Lower lobe of right lung (tissue), 2 donors: ENCODE measurements at regions not wholly inside any gene's neighbourhood (a gene's known extent, or its start where the extent isn't known, plus 50 kb on each side); places are given as distances from the start of the nearest gene placed in this dataset.

ENCODE experiments used
- ATAC-seq, 2 donors: fragments of 200-7000 bp; cut with Tn5 transposase; one replicate each; pipeline ENCODE4 v1.9.1; 2020 to 2022; ENCODE audit warnings: mild to moderate bottlenecking in 2 of 2, moderate library complexity in 2 of 2
- DNase-seq: peaks from one replicate; pipeline ENCODE4 v3.0.0-alpha.2; 2020
- H3K27ac ChIP-seq: fragments of 200-600 bp; one replicate; pipeline ENCODE4 v1.8.0; 2022
- H3K27me3 ChIP-seq: fragments of 200-600 bp; one replicate; pipeline ENCODE4 v1.8.0; 2022; ENCODE audit warnings: low read depth
- H3K36me3 ChIP-seq: fragments of 200-600 bp; one replicate; pipeline ENCODE4 v1.8.0; 2022; ENCODE audit warnings: mild to moderate bottlenecking
- H3K4me1 ChIP-seq: fragments of 200-600 bp; one replicate; pipeline ENCODE4 v1.8.0; 2022
- H3K4me3 ChIP-seq: fragments of 200-600 bp; one replicate; pipeline ENCODE4 v1.8.0; 2022; ENCODE audit warnings: mild to moderate bottlenecking
- H3K9me3 ChIP-seq: fragments of 200-600 bp; one replicate; pipeline ENCODE4 v1.8.0; 2022
- CTCF ChIP-seq: fragments of 200-600 bp; IDR thresholded peaks from one replicate; pipeline ENCODE4 v1.8.0; 2022; ENCODE audit warnings: antibody characterized with exemption, mild to moderate bottlenecking
- intact Hi-C: fragments of 100-400 bp; cut with DNase I; formaldehyde crosslinking; loops from one replicate; pipeline ENCODE4 v1.11.0; 2022
- donor health status: DM: no; HTN: yes; CAD: no; lungs with severe emphysema.

- intact Hi-C loops, result no loop called here
- Histone ChIP-seq H3K4me1 (no peaks in the 10 kb centered on the region), H3K9me3 (no peaks in the 10 kb centered on the region), H3K4me3 (no peak overlapping the region), H3K27ac (no peak overlapping the region), H3K36me3 (no peaks in the 10 kb centered on the region), H3K27me3 (no peaks in the 10 kb centered on the region)
- DNase-seq, result no peak
- TF ChIP-seq CTCF, result no peak
- ATAC-seq, result no peak
These were observed 72.5 kb upstream of the HDAC4 start for GRCh38 chr2:239473211-239473805.

GRCh38 chr2:239472235-239472775 is 71.5 kb upstream of the HDAC4 start:
- no peak for DNase-seq
- no peak overlapping the region for H3K4me3 ChIP-seq
- intact Hi-C loops, result no loop called here
- TF ChIP-seq CTCF, result no peak
- no peaks in the 10 kb centered on the region for H3K27me3 ChIP-seq
- no peak overlapping the region for H3K27ac ChIP-seq
- no peak for ATAC-seq
- no peaks in the 10 kb centered on the region for H3K4me1 ChIP-seq
- no peaks in the 10 kb centered on the region for H3K9me3 ChIP-seq
- H3K36me3 ChIP-seq, result no peaks in the 10 kb centered on the region

GRCh38 chr2:239471011-239471792 is 70.4 kb upstream of the HDAC4 start:
- Histone ChIP-seq H3K4me3 (no peak overlapping the region), H3K4me1 (no peaks in the 10 kb centered on the region), H3K27ac (no peak overlapping the region), H3K36me3 (no peaks in the 10 kb centered on the region), H3K27me3 (no peaks in the 10 kb centered on the region), H3K9me3 (no peaks in the 10 kb centered on the region)
- ATAC-seq (no peak), DNase-seq (no peak)
- intact Hi-C loops, result no loop called here
- no peak for TF ChIP-seq CTCF

GRCh38 chr2:239470151-239470900 is 69.5 kb upstream of the HDAC4 start:
- H3K27me3 ChIP-seq, result no peaks in the 10 kb centered on the region
- DNase-seq (no peak), ATAC-seq (no peak)
- no peaks in the 10 kb centered on the region for H3K36me3 ChIP-seq
- no peak overlapping the region for H3K4me3 ChIP-seq
- no peaks in the 10 kb centered on the region for H3K4me1 ChIP-seq
- intact Hi-C loops, result no loop called here
- H3K27ac ChIP-seq, result no peak overlapping the region
- no peaks in the 10 kb centered on the region for H3K9me3 ChIP-seq
- TF ChIP-seq CTCF, result no peak

GRCh38 chr2:239469106-239469960 is 68.5 kb upstream of the HDAC4 start:
- Histone ChIP-seq H3K4me3 (no peak overlapping the region), H3K4me1 (no peaks in the 10 kb centered on the region), H3K27me3 (no peaks in the 10 kb centered on the region), H3K9me3 (no peaks in the 10 kb centered on the region), H3K27ac (no peak overlapping the region), H3K36me3 (no peaks in the 10 kb centered on the region)
- intact Hi-C loops, result no loop called here
- ATAC-seq (no peak), DNase-seq (no peak)
- TF ChIP-seq CTCF, result no peak
